ENCODE measurements at regions not wholly inside any gene's neighbourhood (a gene's known extent, or its start where the extent isn't known, plus 50 kb on each side); places are given as distances from the start of the nearest gene placed in this dataset.
"Not testable (repeated sequence)": the region's sequence is repeated elsewhere in the genome, so short reads cannot be mapped to it uniquely, and the experiment has no call there.

DNA sequence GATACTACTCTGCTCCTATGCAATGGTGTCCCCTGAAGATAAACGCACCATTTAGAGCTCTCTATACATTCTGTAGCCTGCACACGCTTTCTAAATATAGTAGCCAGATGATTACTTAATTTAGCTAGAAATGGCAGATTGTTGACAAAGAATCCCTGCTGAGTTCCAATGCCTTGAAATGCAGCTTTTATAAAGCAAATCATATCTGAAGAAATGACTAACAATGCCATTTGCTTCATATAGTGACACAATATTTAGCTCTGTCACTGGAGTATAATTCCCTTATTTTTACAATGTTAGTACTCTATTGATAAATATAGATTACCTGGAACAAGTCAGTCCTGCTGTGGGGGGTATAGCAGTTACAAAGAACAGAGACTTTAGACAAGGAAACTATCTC is 166.2 kb downstream of the CDCA7 start:
- no peak overlapping the region for H3K4me3 ChIP-seq (ENCODE audit: low read depth, low read length)
- TF ChIP-seq, protein P1, sequence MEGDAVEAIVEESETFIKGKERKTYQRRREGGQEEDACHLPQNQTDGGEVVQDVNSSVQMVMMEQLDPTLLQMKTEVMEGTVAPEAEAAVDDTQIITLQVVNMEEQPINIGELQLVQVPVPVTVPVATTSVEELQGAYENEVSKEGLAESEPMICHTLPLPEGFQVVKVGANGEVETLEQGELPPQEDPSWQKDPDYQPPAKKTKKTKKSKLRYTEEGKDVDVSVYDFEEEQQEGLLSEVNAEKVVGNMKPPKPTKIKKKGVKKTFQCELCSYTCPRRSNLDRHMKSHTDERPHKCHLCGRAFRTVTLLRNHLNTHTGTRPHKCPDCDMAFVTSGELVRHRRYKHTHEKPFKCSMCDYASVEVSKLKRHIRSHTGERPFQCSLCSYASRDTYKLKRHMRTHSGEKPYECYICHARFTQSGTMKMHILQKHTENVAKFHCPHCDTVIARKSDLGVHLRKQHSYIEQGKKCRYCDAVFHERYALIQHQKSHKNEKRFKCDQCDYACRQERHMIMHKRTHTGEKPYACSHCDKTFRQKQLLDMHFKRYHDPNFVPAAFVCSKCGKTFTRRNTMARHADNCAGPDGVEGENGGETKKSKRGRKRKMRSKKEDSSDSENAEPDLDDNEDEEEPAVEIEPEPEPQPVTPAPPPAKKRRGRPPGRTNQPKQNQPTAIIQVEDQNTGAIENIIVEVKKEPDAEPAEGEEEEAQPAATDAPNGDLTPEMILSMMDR (IDR thresholded peaks at IDR 0.05; ENCODE audit: control insufficient read depth, extremely low read depth, insufficient read depth) = no peak
- DNase-seq (ENCODE audit: low read depth) = no peak

DNA sequence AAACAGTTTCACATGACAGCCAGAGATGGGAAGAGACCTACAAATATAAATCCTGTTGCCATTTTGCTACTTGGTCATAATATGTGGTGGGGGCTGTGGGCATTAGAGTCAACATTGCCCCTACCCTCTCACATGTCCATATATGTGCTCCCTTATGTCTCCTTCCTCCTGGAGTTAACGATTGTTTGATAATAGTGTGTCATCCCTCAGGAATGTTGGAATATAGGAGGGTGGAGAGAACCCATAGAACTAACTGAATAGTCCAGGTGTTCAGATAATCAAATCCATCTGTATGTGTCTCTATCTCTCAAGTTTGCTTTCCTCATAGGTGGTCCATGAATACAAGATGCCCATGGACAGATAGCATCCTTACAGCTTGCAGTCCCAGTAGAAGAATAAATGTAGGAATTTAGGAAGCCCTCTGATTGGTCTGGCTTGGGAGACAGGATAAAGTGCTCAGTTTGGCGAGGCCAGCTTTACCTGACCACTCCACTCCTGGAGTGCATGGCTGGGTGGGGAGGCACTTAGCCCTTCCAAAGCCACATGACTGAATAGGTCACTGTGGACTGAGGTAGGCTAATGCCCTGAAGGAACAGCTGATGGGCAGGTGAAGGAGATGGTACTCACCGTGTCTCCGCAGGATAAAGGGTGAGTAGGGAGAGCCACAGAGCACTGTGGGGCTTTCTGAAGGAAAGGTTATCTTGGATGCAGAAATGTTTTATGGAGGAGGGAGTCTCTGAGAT is 166.9 kb downstream of the CDCA7 start:
- TF ChIP-seq, protein P1 (IDR thresholded peaks at IDR 0.05; ENCODE audit: control insufficient read depth, extremely low read depth, insufficient read depth) = no peak
- H3K4me3 ChIP-seq (ENCODE audit: low read depth, low read length) = no peak overlapping the region
- DNase-seq (ENCODE audit: low read depth) = peak; percentile 11

DNA sequence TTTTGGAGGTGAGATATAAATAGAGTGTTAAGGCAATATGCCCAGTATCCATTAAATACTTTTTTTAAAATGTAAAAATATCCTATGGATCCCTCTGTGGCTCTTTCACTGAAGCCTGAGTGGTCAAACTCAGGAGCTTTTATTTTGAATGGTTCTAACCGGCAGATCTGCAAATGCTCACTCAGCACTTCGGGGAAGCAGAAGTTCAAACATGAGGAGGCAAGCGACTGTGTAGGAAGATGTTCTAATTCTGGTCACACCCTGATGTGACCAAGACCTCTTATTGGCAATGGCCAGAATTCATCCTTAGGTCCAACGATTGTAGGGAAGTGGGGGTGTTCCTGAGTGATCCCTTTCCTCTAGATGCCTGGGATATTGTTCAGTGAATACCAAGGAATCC is 168.8 kb downstream of the CDCA7 start:
- no peak for DNase-seq (ENCODE audit: low read depth)
- TF ChIP-seq, protein P1 (IDR thresholded peaks at IDR 0.05; ENCODE audit: control insufficient read depth, extremely low read depth, insufficient read depth) = no peak

GRCh38 chr2:173524256-173524955 is 169.7 kb downstream of the CDCA7 start:
- H3K4me3 ChIP-seq (ENCODE audit: low read depth, low read length) = no peak overlapping the region
- no peak for DNase-seq (ENCODE audit: low read depth)
- TF ChIP-seq, protein P1 (IDR thresholded peaks at IDR 0.05; ENCODE audit: control insufficient read depth, extremely low read depth, insufficient read depth) = no peak

More for the DNA sequence above, 168.8 kb downstream of the CDCA7 start:
- H3K4me3 ChIP-seq (ENCODE audit: low read depth, low read length) = no peak overlapping the region

DNA sequence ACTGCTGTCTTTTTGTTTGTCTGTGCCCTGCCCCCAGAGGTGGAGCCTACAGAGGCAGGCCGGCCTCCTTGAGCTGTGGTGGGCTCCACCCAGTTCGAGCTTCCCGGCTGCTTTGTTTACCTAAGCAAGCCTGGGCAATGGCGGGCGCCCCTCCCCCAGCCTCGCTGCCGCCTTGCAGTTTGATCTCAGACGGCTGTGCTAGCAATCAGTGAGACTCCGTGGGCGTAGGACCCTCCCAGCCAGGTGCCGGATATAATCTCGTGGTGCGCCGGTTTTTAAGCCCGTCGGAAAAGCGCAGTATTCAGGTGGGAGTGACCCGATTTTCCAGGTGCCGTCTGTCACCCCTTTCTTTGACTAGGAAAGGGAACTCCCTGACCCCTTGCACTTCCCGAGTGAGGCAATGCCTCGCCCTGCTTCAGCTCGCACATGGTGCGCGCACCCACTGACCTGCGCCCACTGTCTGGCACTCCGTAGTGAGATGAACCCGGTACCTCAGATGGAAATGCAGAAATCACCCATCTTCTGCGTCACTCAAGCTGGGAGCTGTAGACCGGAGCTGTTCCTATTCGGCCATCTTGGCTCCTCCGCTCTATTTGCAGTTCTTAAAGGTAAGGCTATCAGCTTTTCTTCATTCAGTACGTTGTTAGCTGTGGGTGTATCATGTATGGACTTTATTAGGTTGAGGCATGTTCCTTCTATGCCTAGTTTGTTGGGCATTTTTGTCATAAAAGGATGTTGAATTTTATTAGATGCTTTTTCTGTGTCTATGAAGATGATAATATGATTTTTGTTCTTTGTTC is 178.3 kb downstream of the CDCA7 start:
- not testable (repeated sequence) for H3K4me3 ChIP-seq (ENCODE audit: low read depth, low read length); DNase-seq (ENCODE audit: low read depth)

DNA sequence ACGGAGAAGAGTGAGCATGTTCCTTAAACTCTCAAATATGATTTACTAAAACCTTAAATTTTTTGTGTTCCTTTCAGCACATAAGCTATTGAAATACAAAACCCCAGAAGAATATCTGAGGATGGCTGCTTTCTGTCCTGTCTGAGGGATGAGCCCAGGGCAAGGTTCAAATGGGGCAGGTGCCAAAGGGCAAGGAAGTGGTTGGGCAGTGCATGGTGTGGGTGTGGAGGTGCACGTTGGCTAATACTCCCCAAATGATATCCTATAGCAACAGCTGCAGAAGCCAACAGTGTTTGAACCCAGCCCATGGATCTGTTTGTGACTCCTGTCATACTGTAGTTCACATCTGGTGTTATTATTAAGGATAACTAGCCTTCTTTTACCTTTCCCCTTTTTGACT is 183.0 kb downstream of the CDCA7 start:
- no peak overlapping the region for H3K4me3 ChIP-seq (ENCODE audit: low read depth, low read length)
- TF ChIP-seq, protein P1 (IDR thresholded peaks at IDR 0.05; ENCODE audit: control insufficient read depth, extremely low read depth, insufficient read depth) = no peak
- no peak for DNase-seq (ENCODE audit: low read depth)

DNA sequence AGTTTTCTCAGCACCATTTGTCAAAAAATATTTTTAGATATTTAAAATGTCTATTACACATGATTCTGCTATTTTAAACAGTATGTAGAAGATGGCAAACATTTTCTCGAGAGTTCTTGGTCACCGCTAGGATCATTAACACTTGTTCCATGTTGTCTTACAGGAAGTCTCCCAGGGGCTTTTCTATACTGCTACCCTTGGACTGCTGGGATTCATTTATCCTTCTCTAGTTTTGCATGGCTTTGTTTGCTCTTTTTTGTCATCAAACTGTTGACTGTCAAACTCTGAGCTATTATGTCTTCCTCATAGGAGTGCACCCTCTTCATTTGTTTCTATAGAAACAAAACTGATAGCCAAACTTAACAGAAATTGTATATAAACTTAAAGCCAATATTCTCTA is 184.9 kb downstream of the CDCA7 start:
- no peak overlapping the region for H3K4me3 ChIP-seq (ENCODE audit: low read depth, low read length)
- TF ChIP-seq, protein P1 (IDR thresholded peaks at IDR 0.05; ENCODE audit: control insufficient read depth, extremely low read depth, insufficient read depth) = no peak
- no peak for DNase-seq (ENCODE audit: low read depth)

Data from LNCaP clone FGC (cell line).